ENCODE measurements at regions not wholly inside any gene's neighbourhood (a gene's known extent, or its start where the extent isn't known, plus 50 kb on each side); places are given as distances from the start of the nearest gene placed in this dataset.

GRCh38 chr14:45364565-45365156 lies 111.7 kb upstream of the MIS18BP1 start:
- TF ChIP-seq, protein P1, sequence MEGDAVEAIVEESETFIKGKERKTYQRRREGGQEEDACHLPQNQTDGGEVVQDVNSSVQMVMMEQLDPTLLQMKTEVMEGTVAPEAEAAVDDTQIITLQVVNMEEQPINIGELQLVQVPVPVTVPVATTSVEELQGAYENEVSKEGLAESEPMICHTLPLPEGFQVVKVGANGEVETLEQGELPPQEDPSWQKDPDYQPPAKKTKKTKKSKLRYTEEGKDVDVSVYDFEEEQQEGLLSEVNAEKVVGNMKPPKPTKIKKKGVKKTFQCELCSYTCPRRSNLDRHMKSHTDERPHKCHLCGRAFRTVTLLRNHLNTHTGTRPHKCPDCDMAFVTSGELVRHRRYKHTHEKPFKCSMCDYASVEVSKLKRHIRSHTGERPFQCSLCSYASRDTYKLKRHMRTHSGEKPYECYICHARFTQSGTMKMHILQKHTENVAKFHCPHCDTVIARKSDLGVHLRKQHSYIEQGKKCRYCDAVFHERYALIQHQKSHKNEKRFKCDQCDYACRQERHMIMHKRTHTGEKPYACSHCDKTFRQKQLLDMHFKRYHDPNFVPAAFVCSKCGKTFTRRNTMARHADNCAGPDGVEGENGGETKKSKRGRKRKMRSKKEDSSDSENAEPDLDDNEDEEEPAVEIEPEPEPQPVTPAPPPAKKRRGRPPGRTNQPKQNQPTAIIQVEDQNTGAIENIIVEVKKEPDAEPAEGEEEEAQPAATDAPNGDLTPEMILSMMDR (conservative IDR thresholded peaks at IDR 0.05), result peak; percentile 30
- TF ChIP-seq ZFX (IDR thresholded peaks at IDR 0.05), result no peak
- no peak overlapping the region for H3K27ac ChIP-seq

- H3K27ac ChIP-seq, result no peak overlapping the region
- no peak for TF ChIP-seq ZFX (IDR thresholded peaks at IDR 0.05)
- TF ChIP-seq, protein P1 (conservative IDR thresholded peaks at IDR 0.05), result no peak
Measured at GRCh38 chr14:45362505-45362904, 109.5 kb upstream of the MIS18BP1 start.

GRCh38 chr14:45361727-45362126 lies 108.7 kb upstream of the MIS18BP1 start:
- TF ChIP-seq, protein P1 (conservative IDR thresholded peaks at IDR 0.05), result no peak
- no peak for TF ChIP-seq ZFX (IDR thresholded peaks at IDR 0.05)
- no peak overlapping the region for H3K27ac ChIP-seq

DNA sequence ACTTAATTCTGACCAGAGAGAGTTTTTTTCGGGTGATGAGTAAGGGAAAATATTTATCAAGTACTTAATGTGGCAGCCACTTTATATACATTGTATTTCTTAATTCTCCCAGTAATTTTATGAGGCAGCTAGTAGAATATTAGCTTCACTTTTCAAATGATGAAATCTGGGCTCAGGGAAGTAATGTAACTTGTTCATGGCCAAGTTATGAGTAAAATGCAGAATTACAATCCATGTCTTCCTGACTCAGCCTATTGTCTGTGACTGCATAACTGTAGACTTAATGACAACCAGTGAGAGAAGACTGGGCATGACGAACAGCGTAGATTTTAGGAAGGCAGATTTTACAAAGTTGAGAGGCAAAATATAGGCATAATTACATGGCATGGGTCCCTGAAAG lies 106.7 kb upstream of the MIS18BP1 start:
- TF ChIP-seq, protein P1 (conservative IDR thresholded peaks at IDR 0.05), result no peak
- no peak for TF ChIP-seq ZFX (IDR thresholded peaks at IDR 0.05)
- no peak overlapping the region for H3K27ac ChIP-seq

GRCh38 chr14:45332360-45332988 lies 79.5 kb upstream of the MIS18BP1 start:
- no peak overlapping the region for H3K27ac ChIP-seq
- TF ChIP-seq ZFX (IDR thresholded peaks at IDR 0.05), result no peak
- TF ChIP-seq, protein P1 (conservative IDR thresholded peaks at IDR 0.05), result no peak

GRCh38 chr14:45308745-45309397 lies 55.9 kb upstream of the MIS18BP1 start:
- H3K27ac ChIP-seq, result no peak overlapping the region
- no peak for TF ChIP-seq ZFX (IDR thresholded peaks at IDR 0.05)

Data from C4-2B (cell line).